Gastroesophageal sphincter (tissue), 4 donors: ENCODE measurements at regions not wholly inside any gene's neighbourhood (a gene's known extent, or its start where the extent isn't known, plus 50 kb on each side); places are given as distances from the start of the nearest gene placed in this dataset.

Source experiments
- ATAC-seq: fragments of 150-250 bp; one replicate; pipeline ENCODE4 v1.9.1; 2016; ENCODE audit warnings: mild to moderate bottlenecking, moderate library complexity
- H3K27ac ChIP-seq, 4 donors: fragments of 200-600 bp; sonication (generic) in 3 of 4; 1 replicate in 3 of 4; 2 replicates in 1 of 4; pipeline ENCODE4 v1.5.1; 2016 to 2019
- H3K27me3 ChIP-seq: fragments of 200-600 bp; sonication (generic); one replicate; pipeline ENCODE4 v1.5.1; 2019
- H3K36me3 ChIP-seq, 2 donors: fragments of 200-600 bp; sonication (generic); one replicate each; pipeline ENCODE4 v1.5.1; 2019; ENCODE audit warnings: control low read depth in 1 of 2
- H3K4me1 ChIP-seq, 3 donors: fragments of 200-600 bp; sonication (generic); 1 replicate in 2 of 3; 2 replicates in 1 of 3; pipeline ENCODE4 v1.5.1; 2016 to 2019; ENCODE audit warnings: control low read depth in 2 of 3
- H3K4me3 ChIP-seq, 2 donors: fragments of 200-600 bp; sonication (generic); one replicate each; pipeline ENCODE4 v1.5.1; 2019; ENCODE audit warnings: mild to moderate bottlenecking in 1 of 2, moderate library complexity in 1 of 2
- H3K9me3 ChIP-seq, 3 donors: fragments of 200-600 bp; sonication (generic); one replicate each; pipeline ENCODE4 v1.5.1; 2017 to 2019; ENCODE audit warnings: control low read depth in 2 of 3
- CTCF ChIP-seq, 4 experiments: fragments of 200-600 bp in 2 of 4; fragments of 450-650 bp in 2 of 4; sonication (generic) in 1 of 4; IDR thresholded peaks; one replicate each; pipeline ENCODE4 v1.5.1; 2017 to 2019; ENCODE audit warnings: antibody characterized with exemption in 4 of 4, mild to moderate bottlenecking in 2 of 4, moderate library complexity in 2 of 4
- EP300 ChIP-seq: sonication (generic); formaldehyde crosslinking; IDR thresholded peaks from one replicate; pipeline ENCODE4 v1.6.1; 2017; ENCODE audit warnings: antibody characterized with exemption, mild to moderate bottlenecking
- POLR2A ChIP-seq, 2 donors: fragments of 450-650 bp; IDR thresholded peaks; one replicate each; pipeline ENCODE4 v1.6.1; 2017; ENCODE audit warnings: antibody characterized with exemption in 2 of 2, mild to moderate bottlenecking in 2 of 2, moderate library complexity in 1 of 2
- POLR2AphosphoS5 ChIP-seq: sonication (generic); formaldehyde crosslinking; IDR thresholded peaks from one replicate; pipeline ENCODE4 v1.6.1; 2017; ENCODE audit warnings: antibody characterized with exemption
- WGBS, 2 donors: methylation state at CpG; one replicate each; pipeline ENCODE4 v1.1.5; 2018; ENCODE audit warnings: low coverage in 1 of 2; 5-methylcytosine and 5-hydroxymethylcytosine counted together

GRCh38 chr6:3948866-3949265, 99.7 kb downstream of the FAM50B start:
- no peak for ATAC-seq
- H3K27ac ChIP-seq, result no peak overlapping the region
- TF ChIP-seq EP300, result no peak
- TF ChIP-seq POLR2A (IDR thresholded peaks at IDR 0.05), result no peak

GRCh38 chr6:3949521-3949920, 100.3 kb downstream of the FAM50B start:
- Histone ChIP-seq H3K27ac (no peak overlapping the region), H3K4me1 (no peaks in the 10 kb centered on the region), H3K4me3 (no peak overlapping the region), H3K36me3 (no peaks in the 10 kb centered on the region), H3K27me3 (no peaks in the 10 kb centered on the region), H3K9me3 (peaks cover 0 to 7% (median 0%) of the 10 kb centered on the region in 3 donors)
- ATAC-seq, result no peak
- WGBS, 2 donors, result 68 to 83% methylated on average over 6 of the region's 6 CpGs
- no peak for TF ChIP-seq EP300
- TF ChIP-seq POLR2AphosphoS5, result no peak
- TF ChIP-seq CTCF (IDR thresholded peaks at IDR 0.05), result no peak
- no peak for TF ChIP-seq POLR2A (IDR thresholded peaks at IDR 0.05)

More at GRCh38 chr6:3948866-3949265, 99.7 kb downstream of the FAM50B start:
- Histone ChIP-seq H3K9me3 (peaks cover 0 to 7% (median 0%) of the 10 kb centered on the region in 3 donors), H3K36me3 (no peaks in the 10 kb centered on the region), H3K4me3 (no peak overlapping the region), H3K4me1 (no peaks in the 10 kb centered on the region), H3K27me3 (no peaks in the 10 kb centered on the region)
- 64 to 68% methylated on average over 2 to 4 of the region's 4 CpGs for WGBS, 2 donors

- no peak for TF ChIP-seq POLR2AphosphoS5
- no peak for TF ChIP-seq POLR2A (IDR thresholded peaks at IDR 0.05)
- no peak for TF ChIP-seq EP300
- TF ChIP-seq CTCF (IDR thresholded peaks at IDR 0.05), result no peak
Observed at GRCh38 chr6:3956054-3956453, 106.9 kb downstream of the FAM50B start.

DNA sequence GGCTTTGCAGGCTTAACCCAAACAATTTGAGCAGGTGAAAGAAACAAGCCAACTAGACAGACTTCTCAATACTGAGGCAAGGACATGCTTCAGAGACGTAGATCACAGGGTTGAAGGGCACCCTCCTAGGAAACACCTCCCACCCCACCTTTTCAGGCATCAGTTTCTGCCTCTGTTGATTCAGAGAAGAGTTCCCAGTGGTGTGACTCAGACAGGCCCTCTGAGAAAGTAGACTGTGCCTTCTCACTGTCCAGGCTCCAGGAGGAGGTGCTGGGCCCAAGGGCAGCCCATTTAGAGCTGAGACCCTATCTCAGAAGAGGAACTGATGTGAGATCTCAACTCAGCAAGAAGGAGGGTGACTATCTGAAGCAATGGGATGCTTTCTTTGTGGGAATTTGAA, 108.1 kb downstream of the FAM50B start:
- Histone ChIP-seq H3K27ac (no peak overlapping the region), H3K4me1 (no peaks in the 10 kb centered on the region), H3K27me3 (no peaks in the 10 kb centered on the region), H3K36me3 (no peaks in the 10 kb centered on the region), H3K4me3 (no peak overlapping the region), H3K9me3 (no peaks in the 10 kb centered on the region)
- TF ChIP-seq POLR2AphosphoS5, result no peak
- no peak for TF ChIP-seq POLR2A (IDR thresholded peaks at IDR 0.05)
- no peak for TF ChIP-seq CTCF (IDR thresholded peaks at IDR 0.05)
- no peak for TF ChIP-seq EP300
- WGBS, 2 donors, result 100% methylated on average over 1 of the region's 1 CpG
- no peak for ATAC-seq

More at GRCh38 chr6:3956054-3956453, 106.9 kb downstream of the FAM50B start:
- Histone ChIP-seq H3K9me3 (peaks cover 0 to 3% (median 0%) of the 10 kb centered on the region in 3 donors), H3K4me1 (no peaks in the 10 kb centered on the region), H3K4me3 (no peak overlapping the region), H3K27ac (no peak overlapping the region), H3K36me3 (no peaks in the 10 kb centered on the region), H3K27me3 (no peaks in the 10 kb centered on the region)
- 80 to 88% methylated on average over 1 of the region's 1 CpG for WGBS, 2 donors
- no peak for ATAC-seq

GRCh38 chr6:3958255-3958654, 109.1 kb downstream of the FAM50B start:
- Histone ChIP-seq H3K4me1 (no peaks in the 10 kb centered on the region), H3K36me3 (no peaks in the 10 kb centered on the region), H3K27ac (no peak overlapping the region), H3K9me3 (no peaks in the 10 kb centered on the region), H3K4me3 (no peak overlapping the region), H3K27me3 (no peaks in the 10 kb centered on the region)
- WGBS, 2 donors, result 70 to 92% methylated on average over 2 to 7 of the region's 7 CpGs
- no peak for ATAC-seq
- no peak for TF ChIP-seq CTCF (IDR thresholded peaks at IDR 0.05)
- no peak for TF ChIP-seq EP300
- no peak for TF ChIP-seq POLR2A (IDR thresholded peaks at IDR 0.05)
